HEK293 (cell line): ENCODE measurements at regions not wholly inside any gene's neighbourhood (a gene's known extent, or its start where the extent isn't known, plus 50 kb on each side); places are given as distances from the start of the nearest gene placed in this dataset.
"Not testable (repeated sequence)": the region's sequence is repeated elsewhere in the genome, so short reads cannot be mapped to it uniquely, and the experiment has no call there.

Experiments used
- CTCF ChIA-PET: fragments of 350-600 bp; formaldehyde crosslinking; extraction: SDS; loops from one replicate; lab custom pipeline; 2021; ENCODE audit warnings: antibody characterized with exemption; lab: Yijun Ruan, JAX
- POLR2A ChIA-PET: fragments of 300-600 bp; formaldehyde crosslinking; extraction: SDS; loops from one replicate; lab custom pipeline; 2020; ENCODE audit warnings: antibody characterized with exemption, inconsistent platforms; lab: Yijun Ruan, JAX
- H3K27ac ChIP-seq: fragments of 200-500 bp; sonication (Bioruptor generic); 2 replicates; pipeline ENCODE4 v1.5.1; 2014; ENCODE audit warnings: low read depth, low read length, control low read depth, inconsistent platforms; ENCODE audit errors: extremely low read depth
- H3K36me3 ChIP-seq, 2 experiments: fragments of 200-500 bp in 1 of 2; sonication (Bioruptor generic) in 1 of 2; 1 replicate in 1 of 2; 2 replicates in 1 of 2; pipeline ENCODE4 v1.5.1; 2014 to 2017; ENCODE audit warnings: inconsistent platforms in 2 of 2, low read length in 2 of 2; ENCODE audit not compliant: control insufficient read depth in 2 of 2, insufficient read depth in 1 of 2
- H3K4me1 ChIP-seq: fragments of 200-500 bp; sonication (Bioruptor generic); 2 replicates; pipeline ENCODE4 v1.5.1; 2014; ENCODE audit warnings: mild to moderate bottlenecking, low read length, inconsistent platforms; ENCODE audit not compliant: control insufficient read depth, insufficient read depth
- H3K4me3 ChIP-seq: 2 replicates; pipeline ENCODE4 v1.5.1; 2011; ENCODE audit warnings: low read depth, mild to moderate bottlenecking, control low read depth, low read length, moderate library complexity
- H3K9me3 ChIP-seq: fragments of 200-500 bp; sonication (Bioruptor generic); 2 replicates; pipeline ENCODE4 v1.5.1; 2014; ENCODE audit warnings: low read depth, low read length, inconsistent platforms; ENCODE audit not compliant: control insufficient read depth, insufficient read depth
- HOXD13 ChIP-seq: sonication (generic); formaldehyde crosslinking; IDR thresholded peaks from 2 replicates; pipeline ENCODE4 v1.8.0; 2022; ENCODE audit warnings: missing genetic modification reagents, borderline replicate concordance
- OSR2 ChIP-seq: fragments of 450-650 bp; formaldehyde crosslinking; IDR thresholded peaks from 2 replicates; pipeline ENCODE4 v1.5.1; 2016; ENCODE audit warnings: missing biosample characterization, missing genetic modification characterization
- SETDB1 ChIP-seq: IDR thresholded peaks from one replicate; pipeline ENCODE4 v1.6.1; 2017; ENCODE audit warnings: mild to moderate bottlenecking, low read length, moderate library complexity, mixed read lengths; ENCODE audit not compliant: insufficient read length
- ZBTB7A ChIP-seq: fragments of 450-650 bp; formaldehyde crosslinking; IDR thresholded peaks from 2 replicates; pipeline ENCODE4 v1.5.1; 2016; ENCODE audit warnings: low read depth, missing biosample characterization, missing genetic modification characterization
- ZNF114 ChIP-seq: fragments of 450-650 bp; formaldehyde crosslinking; IDR thresholded peaks from 2 replicates; pipeline ENCODE4 v1.5.0; 2017; ENCODE audit warnings: missing biosample characterization, missing genetic modification characterization
- ZNF155 ChIP-seq: fragments of 450-650 bp; formaldehyde crosslinking; IDR thresholded peaks from 2 replicates; pipeline ENCODE4 v1.5.1; 2016; ENCODE audit warnings: missing biosample characterization, missing genetic modification characterization
- ZNF350 ChIP-seq: fragments of 450-650 bp; formaldehyde crosslinking; IDR thresholded peaks from 2 replicates; pipeline ENCODE4 v1.5.0; 2017; ENCODE audit warnings: missing biosample characterization, mild to moderate bottlenecking, missing genetic modification characterization
- ZNF510 ChIP-seq: fragments of 450-650 bp; formaldehyde crosslinking; IDR thresholded peaks from 2 replicates; pipeline ENCODE4 v1.5.1; 2018; ENCODE audit warnings: mild to moderate bottlenecking, missing genetic modification characterization, missing biosample characterization; ENCODE audit not compliant: insufficient replicate concordance
- ZNF544 ChIP-seq: fragments of 450-650 bp; formaldehyde crosslinking; IDR thresholded peaks from 2 replicates; pipeline ENCODE4 v1.5.0; 2017; ENCODE audit warnings: missing biosample characterization, missing genetic modification characterization
- ZNF558 ChIP-seq: fragments of 450-650 bp; formaldehyde crosslinking; IDR thresholded peaks from 2 replicates; pipeline ENCODE4 v1.5.1; 2016; ENCODE audit warnings: missing biosample characterization, missing genetic modification characterization
- ZNF585B ChIP-seq: fragments of 450-650 bp; formaldehyde crosslinking; IDR thresholded peaks from 2 replicates; pipeline ENCODE4 v1.5.1; 2016; ENCODE audit warnings: missing biosample characterization, missing genetic modification characterization
- ZNF610 ChIP-seq: fragments of 450-650 bp; formaldehyde crosslinking; IDR thresholded peaks from 2 replicates; pipeline ENCODE4 v1.5.1; 2016; ENCODE audit warnings: missing biosample characterization, missing genetic modification characterization, borderline replicate concordance
- ZNF626 ChIP-seq: fragments of 450-650 bp; sonication (Bioruptor Pico); formaldehyde crosslinking; IDR thresholded peaks from 2 replicates; pipeline ENCODE4 v1.5.1; 2018; ENCODE audit warnings: missing biosample characterization, missing genetic modification characterization, inconsistent platforms
- ZNF670 ChIP-seq: fragments of 450-650 bp; formaldehyde crosslinking; IDR thresholded peaks from 2 replicates; pipeline ENCODE4 v1.5.1; 2016; ENCODE audit warnings: missing biosample characterization, missing genetic modification characterization, low read depth
- ZNF830 ChIP-seq: fragments of 450-650 bp; IDR thresholded peaks from 2 replicates; pipeline ENCODE4 v1.5.0; 2018; ENCODE audit warnings: missing biosample characterization, missing genetic modification characterization, low read depth, mild to moderate bottlenecking, moderate library complexity
- TF ChIP-seq, protein P1 (sequence below): fragments of 450-650 bp; formaldehyde crosslinking; IDR thresholded peaks from 2 replicates; pipeline ENCODE4 v1.5.1; 2016; ENCODE audit warnings: missing biosample characterization, missing genetic modification characterization
- TF ChIP-seq, protein P2 (sequence below): fragments of 450-650 bp; formaldehyde crosslinking; conservative IDR thresholded peaks from 2 replicates; pipeline ENCODE4 v1.5.1; 2016; ENCODE audit warnings: low read depth, missing biosample characterization, missing genetic modification characterization

DNA sequence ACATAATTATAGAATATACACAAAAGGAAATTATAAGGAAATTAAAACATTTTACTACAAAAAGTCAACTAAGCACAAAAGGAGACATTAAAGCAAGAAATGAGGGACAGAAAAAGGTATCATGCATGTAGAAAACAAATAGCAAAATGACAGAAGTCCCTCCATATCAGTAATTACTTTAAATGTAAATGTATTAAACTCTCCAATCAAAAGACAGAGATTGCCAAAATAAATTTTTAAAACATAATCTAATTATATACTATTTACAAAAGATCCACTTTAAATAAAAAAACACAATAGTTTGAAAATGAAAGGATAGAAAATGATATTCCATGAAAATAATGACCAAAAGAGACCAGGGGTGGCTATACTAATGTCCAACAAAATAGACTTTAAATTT, 123.7 kb downstream of the MEX3B start:
- no peak overlapping the region for H3K4me3 ChIP-seq
- POLR2A ChIA-PET, result no interaction called here
- TF ChIP-seq ZNF155 (tag by site-specific recombination) (no peak), HOXD13 (CRISPR knock-in tag) (no peak), ZNF670 (tag by site-specific recombination) (no peak), ZNF544 (tag by site-specific recombination) (no peak)
- TF ChIP-seq, all 188 proteins: peak for 0
- Histone ChIP-seq H3K4me1 (no peaks in the 10 kb centered on the region), H3K36me3 (no peaks in the 10 kb centered on the region), H3K9me3 (no peaks in the 10 kb centered on the region), H3K27ac (no peak overlapping the region)
- CTCF ChIA-PET, result no interaction called here

DNA sequence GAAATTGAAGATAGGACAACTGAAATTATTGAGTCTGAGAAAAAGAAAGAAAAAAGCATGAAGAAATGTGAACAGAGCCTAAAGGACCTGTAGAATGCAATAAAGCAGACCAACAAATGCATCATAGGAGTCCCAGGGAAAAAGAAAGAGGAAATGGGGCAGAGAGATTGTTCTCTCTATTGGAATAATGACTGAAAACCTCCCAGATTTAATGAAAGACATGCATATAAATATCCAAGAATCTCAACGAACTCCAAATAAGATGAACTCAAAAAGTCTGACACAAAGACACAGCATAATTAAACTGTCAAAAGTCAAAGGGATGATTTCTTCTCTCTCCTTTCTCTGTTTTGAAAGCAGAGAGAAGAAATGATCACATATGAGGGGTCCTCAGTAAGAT, 124.7 kb downstream of the MEX3B start:
- TF ChIP-seq OSR2 (tag by site-specific recombination) (no peak), ZNF114 (tag by site-specific recombination) (no peak), ZBTB7A (tag by site-specific recombination) (no peak), ZNF558 (tag by site-specific recombination) (peak; percentile 99), ZNF830 (tag by site-specific recombination) (no peak)
- TF ChIP-seq, all 188 proteins: peak for 1
- no peak overlapping the region for H3K27ac ChIP-seq
- H3K9me3 ChIP-seq, result no peaks in the 10 kb centered on the region
- no peak overlapping the region for H3K4me3 ChIP-seq
- no peaks in the 10 kb centered on the region for H3K36me3 ChIP-seq
- ChIA-PET POLR2A (no interaction called here), CTCF (no interaction called here)
- H3K4me1 ChIP-seq, result no peaks in the 10 kb centered on the region

DNA sequence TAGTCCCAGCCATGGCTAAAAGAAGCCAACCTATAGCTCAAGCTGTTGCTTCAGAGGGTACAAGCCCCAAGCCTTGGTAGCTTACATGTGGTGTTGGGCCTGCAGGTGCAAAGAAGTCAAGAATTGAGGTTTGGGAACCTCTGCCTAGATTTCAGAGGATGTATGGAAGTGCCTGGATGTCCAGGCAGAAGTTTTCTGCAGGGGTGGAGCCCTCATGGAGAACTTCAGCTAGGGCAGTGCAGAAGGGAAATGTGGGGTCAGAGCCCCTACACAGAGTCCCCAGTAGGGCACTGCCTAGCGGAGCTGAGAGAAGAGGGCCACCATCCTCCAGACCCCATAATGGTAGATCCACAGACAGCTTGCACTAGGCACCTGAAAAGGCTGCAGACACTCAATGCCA, 127.1 kb downstream of the MEX3B start:
- POLR2A ChIA-PET, H3K36me3 ChIP-seq, H3K9me3 ChIP-seq, H3K27ac ChIP-seq, H3K4me1 ChIP-seq, CTCF ChIA-PET, H3K4me3 ChIP-seq: not testable (repeated sequence)
- TF ChIP-seq ZNF610 (tag by site-specific recombination) (0 out of 2 replicates have a peak, but pooled peaks have one; percentile 36), ZNF510 (peak; percentile 15), ZNF585B (tag by site-specific recombination) (peak; percentile 48), SETDB1 (peak; percentile 81), ZNF350 (peak; percentile 18; the same call in 1 of the 2 replicates), ZNF626 (tag by site-specific recombination) (peak; percentile 87)
- TF ChIP-seq, protein P1, sequence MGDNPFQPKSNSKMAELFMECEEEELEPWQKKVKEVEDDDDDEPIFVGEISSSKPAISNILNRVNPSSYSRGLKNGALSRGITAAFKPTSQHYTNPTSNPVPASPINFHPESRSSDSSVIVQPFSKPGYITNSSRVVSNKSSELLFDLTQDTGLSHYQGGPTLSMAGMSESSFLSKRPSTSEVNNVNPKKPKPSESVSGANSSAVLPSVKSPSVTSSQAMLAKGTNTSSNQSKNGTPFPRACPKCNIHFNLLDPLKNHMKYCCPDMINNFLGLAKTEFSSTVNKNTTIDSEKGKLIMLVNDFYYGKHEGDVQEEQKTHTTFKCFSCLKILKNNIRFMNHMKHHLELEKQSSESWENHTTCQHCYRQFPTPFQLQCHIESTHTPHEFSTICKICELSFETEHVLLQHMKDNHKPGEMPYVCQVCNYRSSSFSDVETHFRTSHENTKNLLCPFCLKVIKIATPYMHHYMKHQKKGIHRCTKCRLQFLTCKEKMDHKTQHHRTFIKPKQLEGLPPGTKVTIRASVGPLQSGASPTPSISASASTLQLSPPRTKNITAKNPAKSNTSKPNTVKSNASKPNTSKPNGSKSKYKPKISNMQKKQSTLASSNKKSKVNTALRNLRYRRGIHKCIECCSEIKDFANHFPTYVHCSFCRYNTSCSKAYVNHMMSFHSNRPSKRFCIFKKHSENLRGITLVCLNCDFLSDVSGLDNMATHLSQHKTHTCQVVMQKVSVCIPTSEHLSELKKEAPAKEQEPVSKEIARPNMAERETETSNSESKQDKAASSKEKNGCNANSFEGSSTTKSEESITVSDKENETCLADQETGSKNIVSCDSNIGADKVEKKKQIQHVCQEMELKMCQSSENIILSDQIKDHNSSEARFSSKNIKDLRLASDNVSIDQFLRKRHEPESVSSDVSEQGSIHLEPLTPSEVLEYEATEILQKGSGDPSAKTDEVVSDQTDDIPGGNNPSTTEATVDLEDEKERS (tag by site-specific recombination), result peak; percentile 84
- TF ChIP-seq, protein P2, sequence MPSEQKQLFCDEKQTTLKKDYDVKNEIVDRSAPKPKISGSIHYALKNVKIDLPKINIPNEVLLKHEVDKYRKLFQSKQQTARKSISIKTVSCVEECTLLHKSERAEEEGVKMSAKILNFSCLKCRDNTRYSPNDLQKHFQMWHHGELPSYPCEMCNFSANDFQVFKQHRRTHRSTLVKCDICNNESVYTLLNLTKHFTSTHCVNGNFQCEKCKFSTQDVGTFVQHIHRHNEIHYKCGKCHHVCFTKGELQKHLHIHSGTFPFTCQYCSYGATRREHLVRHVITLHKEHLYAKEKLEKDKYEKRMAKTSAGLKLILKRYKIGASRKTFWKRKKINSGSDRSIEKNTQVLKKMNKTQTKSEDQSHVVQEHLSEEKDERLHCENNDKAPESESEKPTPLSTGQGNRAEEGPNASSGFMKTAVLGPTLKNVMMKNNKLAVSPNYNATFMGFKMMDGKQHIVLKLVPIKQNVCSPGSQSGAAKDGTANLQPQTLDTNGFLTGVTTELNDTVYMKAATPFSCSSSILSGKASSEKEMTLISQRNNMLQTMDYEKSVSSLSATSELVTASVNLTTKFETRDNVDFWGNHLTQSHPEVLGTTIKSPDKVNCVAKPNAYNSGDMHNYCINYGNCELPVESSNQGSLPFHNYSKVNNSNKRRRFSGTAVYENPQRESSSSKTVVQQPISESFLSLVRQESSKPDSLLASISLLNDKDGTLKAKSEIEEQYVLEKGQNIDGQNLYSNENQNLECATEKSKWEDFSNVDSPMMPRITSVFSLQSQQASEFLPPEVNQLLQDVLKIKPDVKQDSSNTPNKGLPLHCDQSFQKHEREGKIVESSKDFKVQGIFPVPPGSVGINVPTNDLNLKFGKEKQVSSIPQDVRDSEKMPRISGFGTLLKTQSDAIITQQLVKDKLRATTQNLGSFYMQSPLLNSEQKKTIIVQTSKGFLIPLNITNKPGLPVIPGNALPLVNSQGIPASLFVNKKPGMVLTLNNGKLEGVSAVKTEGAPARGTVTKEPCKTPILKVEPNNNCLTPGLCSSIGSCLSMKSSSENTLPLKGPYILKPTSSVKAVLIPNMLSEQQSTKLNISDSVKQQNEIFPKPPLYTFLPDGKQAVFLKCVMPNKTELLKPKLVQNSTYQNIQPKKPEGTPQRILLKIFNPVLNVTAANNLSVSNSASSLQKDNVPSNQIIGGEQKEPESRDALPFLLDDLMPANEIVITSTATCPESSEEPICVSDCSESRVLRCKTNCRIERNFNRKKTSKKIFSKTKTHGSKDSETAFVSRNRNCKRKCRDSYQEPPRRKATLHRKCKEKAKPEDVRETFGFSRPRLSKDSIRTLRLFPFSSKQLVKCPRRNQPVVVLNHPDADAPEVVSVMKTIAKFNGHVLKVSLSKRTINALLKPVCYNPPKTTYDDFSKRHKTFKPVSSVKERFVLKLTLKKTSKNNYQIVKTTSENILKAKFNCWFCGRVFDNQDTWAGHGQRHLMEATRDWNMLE (tag by site-specific recombination), result 0 out of 2 replicates have a peak, but pooled peaks have one; percentile 30
